ENCODE measurements at regions not wholly inside any gene's neighbourhood (a gene's known extent, or its start where the extent isn't known, plus 50 kb on each side); places are given as distances from the start of the nearest gene placed in this dataset.

- DNase-seq (ENCODE audit: low read depth): no peak
- TF ChIP-seq CTCF (conservative IDR thresholded peaks at IDR 0.05; ENCODE audit: low read depth, low read length): no peak
- H3K4me3 ChIP-seq (ENCODE audit: low read depth, low read length): no peak overlapping the region
Measured at GRCh38 chr5:106690585-106690984, 980.2 kb downstream of the EFNA5 start.

- no peak for TF ChIP-seq CTCF (conservative IDR thresholded peaks at IDR 0.05; ENCODE audit: low read depth, low read length)
- H3K4me3 ChIP-seq (ENCODE audit: low read depth, low read length): peak overlapping the region; percentile 54
- peak; percentile 49 for DNase-seq (ENCODE audit: low read depth)
Measured at GRCh38 chr5:106680330-106680729, 990.4 kb downstream of the EFNA5 start.

- no peak for DNase-seq (ENCODE audit: low read depth)
- H3K4me3 ChIP-seq (ENCODE audit: low read depth, low read length): no peak overlapping the region
- TF ChIP-seq CTCF (conservative IDR thresholded peaks at IDR 0.05; ENCODE audit: low read depth, low read length): no peak
Measured at GRCh38 chr5:106677057-106677456, 993.7 kb downstream of the EFNA5 start.

GRCh38 chr5:106675687-106676086 is 995.0 kb downstream of the EFNA5 start:
- peak; percentile 34 for DNase-seq (ENCODE audit: low read depth)
- no peak for TF ChIP-seq CTCF (conservative IDR thresholded peaks at IDR 0.05; ENCODE audit: low read depth, low read length)
- H3K4me3 ChIP-seq (ENCODE audit: low read depth, low read length): no peak overlapping the region

GRCh38 chr5:106673941-106674340 is 996.8 kb downstream of the EFNA5 start:
- TF ChIP-seq CTCF (conservative IDR thresholded peaks at IDR 0.05; ENCODE audit: low read depth, low read length): no peak
- H3K4me3 ChIP-seq (ENCODE audit: low read depth, low read length): no peak overlapping the region
- no peak for DNase-seq (ENCODE audit: low read depth)

- no peak overlapping the region for H3K4me3 ChIP-seq (ENCODE audit: low read depth, low read length)
- no peak for DNase-seq (ENCODE audit: low read depth)
- no peak for TF ChIP-seq CTCF (conservative IDR thresholded peaks at IDR 0.05; ENCODE audit: low read depth, low read length)
Measured at GRCh38 chr5:106661866-106662265, 1008.9 kb downstream of the EFNA5 start.

- no peak for TF ChIP-seq CTCF (conservative IDR thresholded peaks at IDR 0.05; ENCODE audit: low read depth, low read length)
- H3K4me3 ChIP-seq (ENCODE audit: low read depth, low read length): no peak overlapping the region
- no peak for DNase-seq (ENCODE audit: low read depth)
Measured at GRCh38 chr5:106660681-106661080, 1010.1 kb downstream of the EFNA5 start.

Data from choroid plexus epithelial cell (primary cell).